OCI-LY1 (cell line): ENCODE measurements at regions not wholly inside any gene's neighbourhood (a gene's known extent, or its start where the extent isn't known, plus 50 kb on each side); places are given as distances from the start of the nearest gene placed in this dataset.

ENCODE experiments used
- CTCF ChIP-seq: fragments of 200-600 bp; sonication (generic), shearing (Covaris generic); IDR thresholded peaks from 2 replicates; pipeline ENCODE4 v1.5.1; 2017; ENCODE audit warnings: mild to moderate bottlenecking, antibody characterized with exemption, low read length, moderate library complexity, mixed read lengths
- EZH2 ChIP-seq: fragments of 200-600 bp; sonication (generic), shearing (Covaris generic); IDR thresholded peaks from 2 replicates; pipeline ENCODE4 v1.8.0; 2017; ENCODE audit warnings: borderline replicate concordance, mixed run types, mild to moderate bottlenecking, antibody characterized with exemption, low read length, moderate library complexity, mixed read lengths

- TF ChIP-seq CTCF (no peak), EZH2 (no peak)
These were observed 308.9 kb downstream of the NXPE2 start for GRCh38 chr11:114987186-114987760.
